ENCODE measurements at regions not wholly inside any gene's neighbourhood (a gene's known extent, or its start where the extent isn't known, plus 50 kb on each side); places are given as distances from the start of the nearest gene placed in this dataset.

- TF ChIP-seq CTCF (conservative IDR thresholded peaks at IDR 0.05; ENCODE audit: low read depth in 2 of 2), result no peak
These were observed 114.3 kb downstream of the MFSD1 start (continued) for GRCh38 chr3:158916111-158916510.

- H3K4me1 Mint-ChIP-seq, result no peaks in the 10 kb centered on the region
- no peaks in the 10 kb centered on the region for H3K79me2 ChIP-seq (replicated peaks; ENCODE audit: insufficient read depth)
- no peak overlapping the region for H3K4me3 Mint-ChIP-seq
- no peaks in the 10 kb centered on the region for H3K27me3 ChIP-seq (ENCODE audit: insufficient read depth)
- H3K9me2 ChIP-seq (ENCODE audit: insufficient read depth), result no peaks in the 10 kb centered on the region
- no peak overlapping the region for H3K4me3 ChIP-seq
- H3K4me1 ChIP-seq (ENCODE audit: insufficient read depth), result no peaks in the 10 kb centered on the region
- no peak overlapping the region for H3K4me2 ChIP-seq
- H3K36me3 Mint-ChIP-seq (ENCODE audit: low read depth), result no peaks in the 10 kb centered on the region
- no peak overlapping the region for H2AFZ ChIP-seq
- ATAC-seq (peak; percentile 99), DNase-seq (ENCODE audit: low spot score) (peak; percentile 82)
- no peaks in the 10 kb centered on the region for H3K9me3 Mint-ChIP-seq
- no peaks in the 10 kb centered on the region for H3K36me3 ChIP-seq (ENCODE audit: insufficient read depth)
- peaks cover 4% of the 10 kb centered on the region for H3K27me3 Mint-ChIP-seq (ENCODE audit: insufficient read depth, low read depth, poor library complexity)
- H3F3A ChIP-seq (replicated peaks; ENCODE audit: low read depth), result no peaks in the 10 kb centered on the region
- H3K27ac Mint-ChIP-seq, result no peak overlapping the region
- no peak for TF ChIP-seq ZNF331 (CRISPR knock-in tag; IDR thresholded peaks at IDR 0.05; ENCODE audit: low read depth)
- peak; percentile 79 to 84 for TF ChIP-seq CTCF (conservative IDR thresholded peaks at IDR 0.05; ENCODE audit: low read depth in 2 of 2)
- no peak for TF ChIP-seq REST (IDR thresholded peaks at IDR 0.05; ENCODE audit: unreplicated experiment)
- no peaks in the 10 kb centered on the region for H4K20me1 ChIP-seq (replicated peaks; ENCODE audit: insufficient read depth)
- no peak overlapping the region for H3K27ac ChIP-seq (ENCODE audit: low read depth)
These were observed 116.2 kb downstream of the MFSD1 start for GRCh38 chr3:158918008-158918407.

- Histone ChIP-seq H3K4me2 (no peak overlapping the region), H3K4me1 (ENCODE audit: insufficient read depth) (no peaks in the 10 kb centered on the region), H3K9me2 (ENCODE audit: insufficient read depth) (no peaks in the 10 kb centered on the region), H3F3A (replicated peaks; ENCODE audit: low read depth) (no peaks in the 10 kb centered on the region), H3K27me3 (ENCODE audit: insufficient read depth) (no peaks in the 10 kb centered on the region), H3K36me3 (ENCODE audit: insufficient read depth) (no peaks in the 10 kb centered on the region), H2AFZ (no peak overlapping the region), H3K79me2 (replicated peaks; ENCODE audit: insufficient read depth) (no peaks in the 10 kb centered on the region), H3K4me3 (no peak overlapping the region), H3K27ac (ENCODE audit: low read depth) (no peak overlapping the region), H4K20me1 (replicated peaks; ENCODE audit: insufficient read depth) (no peaks in the 10 kb centered on the region)
- Mint-ChIP-seq H3K9me3 (no peaks in the 10 kb centered on the region), H3K27ac (no peak overlapping the region), H3K4me1 (no peaks in the 10 kb centered on the region), H3K4me3 (no peak overlapping the region), H3K27me3 (ENCODE audit: insufficient read depth, low read depth, poor library complexity) (peaks cover 4% of the 10 kb centered on the region), H3K36me3 (ENCODE audit: low read depth) (no peaks in the 10 kb centered on the region)
- ATAC-seq (no peak), DNase-seq (ENCODE audit: low spot score) (no peak)
- TF ChIP-seq EZH2 (IDR thresholded peaks at IDR 0.05; ENCODE audit: low read depth, unreplicated experiment), result no peak
- TF ChIP-seq REST (IDR thresholded peaks at IDR 0.05; ENCODE audit: unreplicated experiment), result no peak
- no peak for TF ChIP-seq POLR2AphosphoS5 (IDR thresholded peaks at IDR 0.05; ENCODE audit: low read depth)
- TF ChIP-seq ETS1 (IDR thresholded peaks at IDR 0.05), result no peak
- no peak for TF ChIP-seq STAT1 (IDR thresholded peaks at IDR 0.05; ENCODE audit: unreplicated experiment)
- no peak for TF ChIP-seq ZNF114 (CRISPR knock-in tag; IDR thresholded peaks at IDR 0.05)
- no peak for TF ChIP-seq ZNF331 (CRISPR knock-in tag; IDR thresholded peaks at IDR 0.05; ENCODE audit: low read depth)
- no peak for TF ChIP-seq NANOG (IDR thresholded peaks at IDR 0.05; ENCODE audit: borderline replicate concordance)
These were observed 116.6 kb downstream of the MFSD1 start for GRCh38 chr3:158918451-158918850.
